Duodenal mucosa (tissue), 2 donors: ENCODE measurements at regions not wholly inside any gene's neighbourhood (a gene's known extent, or its start where the extent isn't known, plus 50 kb on each side); places are given as distances from the start of the nearest gene placed in this dataset.

Experiments used
- H3K27ac ChIP-seq: one replicate; pipeline ENCODE4 v1.7.0; 2013; ENCODE audit warnings: low read depth, low read length
- H3K27me3 ChIP-seq, 2 donors: one replicate each; pipeline ENCODE4 v1.7.0; 2013; ENCODE audit warnings: low read length in 2 of 2, control low read depth in 1 of 2; ENCODE audit not compliant: insufficient read depth in 2 of 2, control insufficient read depth in 1 of 2
- H3K36me3 ChIP-seq, 2 donors: one replicate each; pipeline ENCODE4 v1.7.0; 2013; ENCODE audit warnings: low read length in 2 of 2, control low read depth in 1 of 2; ENCODE audit not compliant: insufficient read depth in 2 of 2, control insufficient read depth in 1 of 2
- H3K4me1 ChIP-seq, 2 donors: one replicate each; pipeline ENCODE4 v1.7.0; 2013; ENCODE audit warnings: low read length in 2 of 2, control low read depth in 1 of 2; ENCODE audit not compliant: insufficient read depth in 2 of 2, control insufficient read depth in 1 of 2
- H3K4me3 ChIP-seq, 2 donors: one replicate each; pipeline ENCODE4 v1.7.0; 2013; ENCODE audit warnings: low read length in 2 of 2, low read depth in 1 of 2
- H3K9ac ChIP-seq, 2 donors: one replicate each; pipeline ENCODE4 v1.7.0; 2013; ENCODE audit warnings: low read length in 2 of 2, low read depth in 1 of 2
- H3K9me3 ChIP-seq, 2 donors: one replicate each; pipeline ENCODE4 v1.7.0; 2013; ENCODE audit warnings: low read length in 2 of 2, control low read depth in 1 of 2; ENCODE audit not compliant: control insufficient read depth in 1 of 2

DNA sequence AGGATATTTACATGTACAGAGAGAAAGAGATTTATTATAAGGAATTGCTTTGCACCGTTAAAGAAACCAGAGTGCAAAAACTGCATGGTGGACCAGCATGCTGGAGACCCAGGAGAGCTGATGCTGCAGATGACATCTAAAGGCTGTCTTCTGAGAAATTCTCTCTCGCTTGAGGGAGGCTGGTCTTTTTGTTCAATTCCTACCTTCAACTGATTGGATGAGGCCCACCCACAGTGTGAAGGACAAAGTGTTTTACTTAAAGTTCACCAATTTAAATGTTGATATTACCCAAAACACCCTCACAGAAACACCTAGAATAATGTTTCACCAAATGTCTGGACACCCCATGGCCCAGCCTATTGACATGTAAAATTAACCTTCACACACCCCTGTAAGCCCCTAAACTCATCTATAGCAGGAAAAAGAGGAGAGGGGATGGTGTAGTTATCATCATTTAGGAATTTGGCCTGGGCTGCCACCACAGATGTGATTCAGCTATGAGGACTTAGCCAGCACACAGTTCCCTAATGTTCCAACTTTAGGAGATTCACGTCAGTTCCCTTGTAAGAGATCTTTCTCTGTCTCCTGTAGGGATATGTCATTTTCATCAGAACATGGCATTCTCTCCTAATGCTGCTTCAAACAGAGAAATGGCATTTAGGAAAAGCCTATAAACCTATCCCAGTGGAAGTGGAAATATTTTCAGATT lies 358.2 kb upstream of the TLE4 start:
- H3K4me3 ChIP-seq = no peak overlapping the region
- no peak overlapping the region for H3K9ac ChIP-seq
- no peaks in the 10 kb centered on the region for H3K36me3 ChIP-seq
- no peaks in the 10 kb centered on the region for H3K9me3 ChIP-seq
- no peak overlapping the region for H3K27ac ChIP-seq
- H3K27me3 ChIP-seq = no peaks in the 10 kb centered on the region
- H3K4me1 ChIP-seq = no peaks in the 10 kb centered on the region

DNA sequence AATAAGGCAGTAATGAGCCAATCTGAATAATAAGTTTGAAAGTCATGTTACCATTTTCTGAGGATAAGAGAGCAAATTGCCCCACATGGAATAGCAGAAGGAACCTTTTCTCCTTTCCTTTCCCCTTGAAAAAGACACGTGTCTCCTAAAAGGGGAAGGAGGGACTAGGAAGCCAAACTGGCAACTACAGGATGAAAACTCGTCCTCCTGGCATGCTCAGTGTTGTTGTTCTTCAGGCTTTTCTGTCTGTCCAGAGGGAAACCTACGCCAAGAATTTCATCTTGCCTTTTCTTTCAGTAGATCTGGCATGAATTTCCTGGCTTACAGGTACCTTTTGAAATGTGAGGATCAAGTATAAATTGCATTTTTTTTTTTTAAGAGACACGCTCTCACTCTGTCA lies 355.9 kb upstream of the TLE4 start:
- Histone ChIP-seq H3K36me3 (no peaks in the 10 kb centered on the region), H3K27ac (no peak overlapping the region), H3K9me3 (no peaks in the 10 kb centered on the region), H3K27me3 (no peaks in the 10 kb centered on the region), H3K9ac (no peak overlapping the region), H3K4me3 (no peak overlapping the region), H3K4me1 (no peaks in the 10 kb centered on the region)

DNA sequence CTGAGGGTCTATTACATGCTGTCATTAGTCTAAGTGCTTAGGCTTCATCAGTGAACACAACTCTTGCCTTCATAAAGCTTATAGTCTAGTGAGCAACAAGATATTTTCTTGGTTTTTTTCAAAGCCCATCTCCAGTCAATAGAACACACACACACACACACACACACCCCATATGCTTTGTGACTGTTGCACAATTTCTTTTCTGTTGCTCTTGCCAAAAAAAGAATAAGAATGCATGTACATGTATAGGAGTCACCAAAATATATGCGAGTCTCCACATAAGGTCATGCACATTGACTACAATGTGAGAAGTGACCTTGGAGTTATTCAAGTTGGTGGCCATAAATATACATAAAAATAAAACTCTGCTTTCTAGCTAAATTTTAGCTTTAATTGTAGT lies 351.5 kb upstream of the TLE4 start:
- H3K36me3 ChIP-seq = no peaks in the 10 kb centered on the region
- no peak overlapping the region for H3K4me3 ChIP-seq
- H3K4me1 ChIP-seq = no peaks in the 10 kb centered on the region
- H3K27me3 ChIP-seq = no peaks in the 10 kb centered on the region
- H3K9ac ChIP-seq = no peak overlapping the region
- H3K9me3 ChIP-seq = peaks cover 0 to 6% of the 10 kb centered on the region in 2 donors
- H3K27ac ChIP-seq = no peak overlapping the region

DNA sequence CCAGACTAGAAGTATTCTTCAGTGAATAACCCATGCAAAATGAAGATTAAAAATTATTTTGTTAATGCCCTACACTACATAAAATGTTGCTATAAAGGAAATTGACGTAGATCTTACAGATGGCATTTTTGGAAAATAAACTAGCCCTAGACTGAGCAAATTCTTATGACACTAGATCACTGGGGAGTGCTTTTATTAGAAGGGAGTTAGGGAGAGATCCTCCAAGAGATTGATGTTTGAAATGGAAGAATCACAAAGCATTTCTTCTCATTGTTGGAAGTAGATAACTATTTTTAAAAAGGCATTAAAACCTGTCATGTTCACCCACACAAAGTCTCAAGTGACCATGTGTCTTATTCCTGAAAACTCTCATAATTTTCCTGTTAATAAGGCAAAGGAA lies 351.1 kb upstream of the TLE4 start:
- Histone ChIP-seq H3K9me3 (peaks cover 0 to 6% of the 10 kb centered on the region in 2 donors), H3K4me3 (no peak overlapping the region), H3K9ac (no peak overlapping the region), H3K4me1 (no peaks in the 10 kb centered on the region), H3K27ac (no peak overlapping the region), H3K36me3 (no peaks in the 10 kb centered on the region), H3K27me3 (no peaks in the 10 kb centered on the region)

DNA sequence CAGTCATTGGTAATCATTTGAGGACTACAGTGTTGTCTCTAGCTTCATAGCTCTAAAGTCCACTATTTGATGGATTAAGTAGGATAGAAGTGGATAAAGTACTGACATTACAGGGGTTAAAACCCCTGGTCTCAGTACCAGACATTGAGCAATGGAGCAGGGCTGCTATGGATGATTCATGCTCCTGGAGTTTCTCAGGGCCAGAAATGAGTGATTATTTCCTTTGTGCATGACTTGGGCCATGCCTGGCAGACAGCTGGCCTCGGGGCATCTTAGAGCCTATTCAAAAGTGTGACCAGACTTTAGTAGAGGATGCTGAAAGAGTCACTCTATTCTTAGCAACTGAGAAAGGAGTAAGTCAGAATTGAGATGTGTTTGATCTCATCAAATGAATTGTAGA lies 350.7 kb upstream of the TLE4 start:
- Histone ChIP-seq H3K36me3 (no peaks in the 10 kb centered on the region), H3K9me3 (peaks cover 0 to 6% of the 10 kb centered on the region in 2 donors), H3K4me3 (no peak overlapping the region), H3K27ac (no peak overlapping the region), H3K9ac (no peak overlapping the region), H3K27me3 (no peaks in the 10 kb centered on the region), H3K4me1 (no peaks in the 10 kb centered on the region)

DNA sequence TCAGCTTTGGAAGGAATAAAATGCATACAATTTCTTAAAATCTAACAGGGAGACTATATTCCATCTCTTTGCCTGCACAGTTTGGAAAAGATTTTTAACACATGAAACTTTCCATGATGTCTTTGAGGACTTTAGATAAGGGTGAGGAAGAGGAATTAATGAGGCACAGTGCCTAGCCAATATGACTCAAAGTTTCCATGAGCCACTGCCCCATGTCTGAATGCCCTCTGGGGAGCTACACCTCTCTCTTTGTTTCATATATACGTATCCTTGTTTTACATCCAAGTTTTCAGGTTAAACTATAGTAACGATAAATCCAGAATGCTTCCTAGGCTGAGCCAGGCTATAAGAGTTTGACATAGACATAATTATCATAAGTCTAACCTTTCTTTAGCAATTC lies 349.3 kb upstream of the TLE4 start:
- H3K4me1 ChIP-seq = no peaks in the 10 kb centered on the region

DNA sequence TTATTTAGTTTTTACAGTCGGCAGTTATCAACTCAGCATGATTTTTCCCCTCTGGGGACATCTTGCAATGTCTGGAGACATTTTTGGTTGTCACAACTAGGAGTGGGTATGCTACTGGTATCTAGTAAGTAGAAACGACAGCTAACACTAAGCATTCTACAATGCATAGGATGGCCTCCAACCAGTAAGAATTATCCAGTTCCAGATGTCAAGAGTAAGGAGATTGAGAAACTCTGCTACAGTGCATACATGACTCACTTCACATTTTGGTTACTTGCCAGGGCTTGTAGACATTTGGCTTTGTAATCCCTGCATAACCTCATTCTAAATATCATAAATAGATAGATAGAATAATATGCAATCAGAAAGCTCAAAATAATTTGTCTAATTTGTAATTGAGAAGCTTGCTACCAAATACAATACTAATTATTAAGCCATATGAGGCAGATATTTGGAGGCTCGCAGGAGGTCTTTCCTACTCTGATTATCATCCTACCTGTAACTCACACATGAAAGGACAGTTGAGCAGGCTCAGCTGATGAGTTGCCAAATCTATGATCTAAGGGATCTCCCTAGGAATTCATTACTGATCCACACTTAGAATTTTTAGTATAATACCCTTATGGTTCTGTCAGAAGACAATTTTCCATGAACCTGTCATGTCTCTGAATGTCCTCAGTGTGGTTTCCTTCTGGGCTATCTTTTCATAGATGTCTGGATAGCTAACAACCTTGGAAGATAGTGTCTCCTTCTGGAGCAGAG lies 346.9 kb upstream of the TLE4 start:
- H3K27ac ChIP-seq = no peak overlapping the region

More for the DNA sequence above, 349.3 kb upstream of the TLE4 start:
- no peak overlapping the region for H3K27ac ChIP-seq
- H3K27me3 ChIP-seq = no peaks in the 10 kb centered on the region
- H3K4me3 ChIP-seq = no peak overlapping the region
- H3K9me3 ChIP-seq = peaks cover 0 to 6% of the 10 kb centered on the region in 2 donors
- H3K36me3 ChIP-seq = no peaks in the 10 kb centered on the region
- H3K9ac ChIP-seq = no peak overlapping the region

DNA sequence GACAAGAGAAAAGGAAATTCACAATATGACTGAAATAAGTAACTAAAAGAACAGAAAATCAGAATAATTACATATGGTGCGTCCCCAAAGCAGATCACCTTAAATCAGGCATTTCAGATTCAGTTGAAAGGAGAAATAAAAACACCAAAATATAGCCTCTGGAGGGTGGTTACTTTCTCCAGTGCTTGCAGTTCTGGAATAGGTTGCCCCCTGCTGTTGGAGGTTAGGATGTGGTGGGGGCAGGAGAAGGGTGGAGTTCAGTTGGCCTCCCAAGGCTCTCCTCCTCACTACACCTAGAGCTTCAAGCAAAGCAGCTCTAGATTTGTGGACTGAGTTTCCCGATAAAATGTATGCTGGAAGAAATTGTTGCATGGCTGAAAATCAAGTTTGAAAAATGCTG lies 338.2 kb upstream of the TLE4 start:
- peaks cover 0 to 4% of the 10 kb centered on the region in 2 donors for H3K9me3 ChIP-seq
- no peaks in the 10 kb centered on the region for H3K4me1 ChIP-seq
- no peaks in the 10 kb centered on the region for H3K27me3 ChIP-seq
- H3K9ac ChIP-seq = no peak overlapping the region
- H3K36me3 ChIP-seq = no peaks in the 10 kb centered on the region
- H3K27ac ChIP-seq = no peak overlapping the region
- H3K4me3 ChIP-seq = no peak overlapping the region

More for the DNA sequence above, 346.9 kb upstream of the TLE4 start:
- H3K9ac ChIP-seq = no peak overlapping the region
- peaks cover 0 to 10% of the 10 kb centered on the region in 2 donors for H3K9me3 ChIP-seq
- no peaks in the 10 kb centered on the region for H3K27me3 ChIP-seq
- H3K4me3 ChIP-seq = no peak overlapping the region
- no peaks in the 10 kb centered on the region for H3K4me1 ChIP-seq
- no peaks in the 10 kb centered on the region for H3K36me3 ChIP-seq

DNA sequence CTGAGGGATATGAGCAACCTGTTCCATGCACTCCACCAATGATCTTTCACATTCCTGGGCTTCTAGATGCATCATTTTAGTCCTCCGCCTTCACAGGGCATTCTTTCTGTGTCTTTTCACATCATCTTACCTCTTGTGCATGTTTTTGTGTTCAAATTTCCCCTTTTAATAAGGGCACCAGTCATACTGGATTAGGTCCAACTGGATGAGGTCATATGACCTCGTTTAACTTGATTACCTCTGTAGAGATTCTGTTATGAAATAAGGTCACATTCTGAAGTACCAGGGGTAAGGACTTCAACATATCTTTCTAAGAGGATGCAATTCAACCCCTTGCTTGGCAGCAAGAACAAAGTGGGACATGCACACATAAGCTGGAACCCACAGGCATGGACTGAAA lies 335.3 kb upstream of the TLE4 start:
- H3K4me1 ChIP-seq = no peaks in the 10 kb centered on the region

DNA sequence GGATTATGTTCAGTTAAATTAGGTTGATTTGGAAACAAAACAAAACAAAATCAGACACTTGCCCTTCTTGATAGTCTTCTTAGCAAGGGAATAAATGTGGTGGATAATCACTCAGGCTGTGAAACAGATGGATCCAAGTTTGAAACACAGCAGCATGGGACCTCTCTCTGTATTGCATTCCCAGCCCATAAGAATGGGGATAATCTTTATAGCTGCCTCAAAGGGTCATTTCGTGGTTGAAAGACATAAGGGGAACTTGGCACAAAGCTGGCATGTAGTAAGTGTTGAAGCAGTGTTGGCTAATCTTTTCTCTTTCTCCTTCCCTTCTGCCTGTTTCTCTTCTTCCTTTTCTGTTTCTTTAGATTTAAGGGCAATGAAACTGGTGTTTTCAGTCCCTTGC lies 333.9 kb upstream of the TLE4 start:
- H3K9ac ChIP-seq = no peak overlapping the region
- no peaks in the 10 kb centered on the region for H3K27me3 ChIP-seq
- H3K27ac ChIP-seq = no peak overlapping the region
- no peaks in the 10 kb centered on the region for H3K36me3 ChIP-seq
- no peak overlapping the region for H3K4me3 ChIP-seq
- no peaks in the 10 kb centered on the region for H3K9me3 ChIP-seq
- H3K4me1 ChIP-seq = no peaks in the 10 kb centered on the region

More for the DNA sequence above, 335.3 kb upstream of the TLE4 start:
- H3K27me3 ChIP-seq = no peaks in the 10 kb centered on the region
- no peak overlapping the region for H3K4me3 ChIP-seq
- no peak overlapping the region for H3K9ac ChIP-seq
- no peaks in the 10 kb centered on the region for H3K36me3 ChIP-seq
- H3K9me3 ChIP-seq = no peaks in the 10 kb centered on the region
- no peak overlapping the region for H3K27ac ChIP-seq
